ENCODE measurements at regions not wholly inside any gene's neighbourhood (a gene's known extent, or its start where the extent isn't known, plus 50 kb on each side); places are given as distances from the start of the nearest gene placed in this dataset.

DNA sequence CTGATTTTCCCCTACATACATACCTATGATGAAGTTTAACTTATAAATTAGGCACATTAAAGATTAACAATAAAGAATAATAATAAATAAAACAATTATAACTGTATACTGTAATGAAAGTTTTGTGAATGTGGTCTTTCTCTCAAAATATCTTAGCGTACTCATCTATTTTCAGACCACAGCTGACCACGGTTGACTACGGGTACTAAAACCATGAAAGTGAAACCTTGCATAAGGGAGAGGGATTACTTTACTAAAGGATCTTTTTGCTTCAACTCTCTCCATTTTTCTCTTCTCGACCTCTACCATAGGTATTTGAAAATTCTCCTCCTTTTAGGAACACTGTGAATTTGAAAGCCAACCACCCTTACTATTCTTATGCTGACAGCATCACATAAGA is 475.5 kb downstream of the CETN3 start:
- TF ChIP-seq EZH2phosphoT487 (IDR thresholded peaks at IDR 0.05; ENCODE audit: borderline replicate concordance, low read depth, low read length) (no peak), CTCF (conservative IDR thresholded peaks at IDR 0.05; ENCODE audit: low read length) (no peak)

Data from OCI-LY7 (cell line).